ENCODE measurements at regions not wholly inside any gene's neighbourhood (a gene's known extent, or its start where the extent isn't known, plus 50 kb on each side); places are given as distances from the start of the nearest gene placed in this dataset.

DNA sequence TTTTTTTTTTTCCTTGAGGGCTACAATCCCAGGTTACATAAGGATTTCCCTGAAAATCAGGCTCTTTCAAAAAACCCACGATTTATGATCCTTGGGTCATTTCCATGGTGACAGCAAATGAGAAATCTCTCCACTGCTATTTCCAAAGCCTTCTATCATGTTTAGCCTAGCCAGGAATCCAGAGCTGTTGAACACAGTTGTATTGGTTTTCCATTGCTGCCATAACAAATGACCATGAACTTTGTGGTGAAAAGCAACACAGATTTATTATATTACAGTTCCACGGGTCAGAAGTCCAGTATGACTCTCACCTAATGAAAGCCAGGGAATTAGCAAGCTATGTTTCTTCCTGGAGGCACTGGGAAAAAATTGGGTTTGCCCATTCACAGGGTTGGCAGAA is 106.6 kb downstream of the MAF start:
- no peak for DNase-seq

DNA sequence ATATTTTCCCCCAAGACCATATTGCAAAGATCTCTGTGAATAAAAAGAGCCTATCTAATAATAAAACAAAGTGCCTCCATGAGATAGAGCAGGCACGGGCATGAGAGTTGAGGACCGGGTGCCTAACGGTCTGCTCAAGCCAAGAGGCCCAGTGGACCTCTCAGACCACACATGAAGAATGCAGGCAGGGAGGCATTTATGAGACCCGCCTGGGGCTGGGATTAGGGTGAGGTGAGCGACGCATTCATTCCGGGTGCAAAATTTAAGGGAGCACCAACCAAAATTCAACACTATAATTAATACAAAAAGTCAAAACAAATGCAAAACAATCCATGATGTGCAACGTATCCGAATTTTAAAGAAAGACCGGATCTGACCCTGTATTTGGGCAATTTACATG is 108.5 kb downstream of the MAF start:
- DNase-seq = no peak

DNA sequence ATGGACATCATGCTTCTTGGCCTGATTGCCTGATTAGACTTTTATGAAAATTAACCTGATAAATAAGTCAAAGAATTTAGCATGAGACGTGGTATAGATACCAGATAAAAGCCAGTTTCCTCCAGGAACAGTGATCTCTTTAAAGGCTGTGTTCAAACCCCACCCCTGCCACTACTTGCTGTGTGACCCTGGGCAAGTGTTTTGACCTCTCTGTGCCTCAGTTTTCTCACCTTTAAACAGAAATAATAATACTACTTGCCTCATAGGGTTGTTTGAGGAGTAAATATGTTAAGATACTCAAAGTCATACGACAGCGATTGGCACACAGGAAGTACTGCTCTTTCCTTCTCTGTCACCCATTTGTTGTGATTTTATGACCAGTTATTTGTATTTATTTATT is 115.5 kb downstream of the MAF start:
- DNase-seq = no peak

DNA sequence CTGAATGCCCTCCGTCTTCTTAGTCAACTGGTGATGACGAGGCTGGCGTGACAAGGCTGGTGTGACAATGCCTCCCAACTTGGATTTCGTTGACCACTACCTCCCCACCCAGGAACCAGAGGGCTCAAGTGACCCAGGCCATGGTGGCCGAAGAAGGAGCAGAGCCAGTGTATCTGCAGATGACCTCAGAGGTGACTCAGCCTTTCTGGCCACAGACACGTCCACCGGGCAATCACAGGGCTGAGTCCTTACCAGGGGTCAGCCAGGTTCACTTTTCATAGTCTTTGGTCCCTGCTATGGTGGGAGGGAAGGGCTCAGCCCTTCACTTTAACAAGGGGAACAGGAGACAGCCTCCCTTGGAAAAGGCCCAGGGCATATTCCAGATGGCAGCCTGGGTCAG is 116.3 kb downstream of the MAF start:
- DNase-seq = no peak

DNA sequence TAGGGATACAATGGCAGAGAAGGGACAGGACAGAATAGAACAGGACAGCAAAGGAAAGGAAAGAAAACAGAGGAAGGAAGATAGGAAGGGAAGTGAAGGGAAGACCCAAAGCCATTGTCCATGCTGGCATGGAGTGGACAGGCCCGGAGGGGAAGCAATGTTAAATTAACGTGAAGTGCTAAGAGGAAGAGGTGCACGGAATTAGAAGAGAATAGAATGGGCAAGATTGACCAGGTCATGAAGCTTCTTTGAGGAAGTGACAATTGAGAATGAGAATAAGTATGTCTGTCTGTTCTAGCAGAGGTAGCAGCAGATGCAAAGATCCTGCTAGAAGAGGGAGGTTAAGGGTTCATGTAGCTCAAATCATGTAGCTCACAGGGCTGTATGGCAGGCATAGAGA is 117.2 kb downstream of the MAF start:
- no peak for DNase-seq

DNA sequence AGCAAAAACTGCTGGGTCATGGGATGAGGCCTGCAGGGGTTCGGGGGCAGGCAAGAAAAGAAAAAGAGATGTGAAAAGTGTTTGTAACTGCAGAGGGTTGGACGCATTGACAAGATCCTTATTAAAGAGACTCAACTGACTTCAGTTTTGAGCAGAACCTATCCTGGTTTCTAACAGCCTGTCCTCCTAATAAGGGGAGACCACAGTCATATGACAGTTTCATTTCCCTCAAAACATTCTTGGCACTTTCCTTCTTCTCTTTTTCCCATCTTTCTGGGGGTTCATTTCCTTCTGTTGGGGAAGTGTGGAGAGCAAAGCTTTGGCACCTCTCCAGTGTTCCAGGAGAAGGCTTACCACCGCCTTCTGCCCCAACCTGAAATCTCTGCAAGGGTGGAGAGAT is 118.5 kb downstream of the MAF start:
- no peak for DNase-seq

DNA sequence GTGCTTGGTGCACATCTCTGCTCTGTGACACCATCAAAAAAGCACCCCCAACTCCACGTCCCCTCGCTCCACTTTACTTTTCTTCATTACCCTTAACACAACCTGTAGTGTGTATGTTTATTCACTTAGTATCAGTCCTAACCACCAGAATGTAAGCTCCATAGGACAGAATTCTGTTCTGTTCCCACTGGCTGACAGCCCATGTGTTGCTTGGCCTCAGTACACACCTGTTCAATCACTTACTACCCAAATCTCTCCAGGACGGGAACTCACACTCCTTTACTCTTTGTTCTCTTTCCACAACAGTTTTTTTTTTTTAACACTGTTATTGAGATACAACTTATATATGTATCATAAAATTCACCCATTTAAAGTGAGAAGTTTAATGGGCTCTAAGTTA is 119.6 kb downstream of the MAF start:
- no peak for DNase-seq

DNA sequence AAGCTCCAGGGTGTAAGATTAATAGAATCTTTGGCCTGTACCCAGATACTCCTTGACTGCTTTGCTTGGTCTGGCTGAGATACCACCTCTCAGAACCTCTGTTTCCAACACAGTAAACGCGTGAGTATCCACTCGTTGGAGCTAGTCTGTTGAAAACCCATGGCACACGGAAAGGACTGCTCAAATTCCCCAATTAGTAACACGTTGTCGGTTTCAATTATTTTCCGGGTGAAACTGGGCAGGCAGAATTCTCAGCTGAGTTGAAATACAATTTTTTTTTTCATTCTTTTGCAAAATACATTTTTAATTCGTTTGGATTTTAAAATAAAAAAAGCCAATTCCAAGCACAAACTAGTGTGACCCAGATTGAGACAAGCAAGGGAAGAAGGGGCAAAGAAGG is 120.5 kb downstream of the MAF start:
- DNase-seq = no peak

DNA sequence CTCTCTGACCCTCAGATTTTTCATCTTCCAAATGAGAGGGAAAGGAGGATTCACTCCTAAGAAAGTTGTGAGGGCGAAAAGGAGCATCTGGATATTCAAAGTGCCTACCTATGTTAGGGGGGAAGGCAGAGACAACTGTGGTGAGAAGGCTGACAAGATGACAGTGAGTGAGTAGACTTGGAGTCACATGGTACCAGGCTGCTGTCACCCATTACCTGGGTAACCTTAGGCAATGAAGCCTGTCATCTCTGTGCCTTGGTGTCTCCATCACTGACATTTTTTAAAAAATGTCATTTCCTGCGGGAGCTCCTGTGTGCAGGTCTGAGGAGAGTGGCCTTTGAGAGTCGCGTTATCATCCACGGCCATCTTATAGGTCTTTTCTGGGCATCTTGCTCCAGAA is 124.0 kb downstream of the MAF start:
- DNase-seq = no peak

DNA sequence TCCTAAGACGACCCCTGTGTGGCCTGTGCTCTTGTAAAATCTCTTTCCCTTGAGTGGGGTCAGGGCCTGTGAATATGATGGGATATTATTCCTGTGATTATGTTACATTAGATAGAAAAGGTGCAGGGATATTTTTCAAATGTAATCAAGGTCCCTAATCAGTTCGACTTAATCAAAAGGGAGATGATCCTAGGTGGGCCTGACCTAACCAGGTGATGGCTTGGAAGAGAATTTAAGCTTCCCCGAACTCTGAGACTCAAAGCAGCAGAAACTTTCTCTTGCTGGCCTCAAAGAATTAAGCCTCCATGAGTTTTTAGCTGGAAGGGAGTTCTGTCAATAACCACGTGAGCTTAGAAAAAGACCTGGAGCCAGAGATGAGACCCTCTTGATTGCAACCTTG is 124.7 kb downstream of the MAF start:
- no peak for DNase-seq

DNA sequence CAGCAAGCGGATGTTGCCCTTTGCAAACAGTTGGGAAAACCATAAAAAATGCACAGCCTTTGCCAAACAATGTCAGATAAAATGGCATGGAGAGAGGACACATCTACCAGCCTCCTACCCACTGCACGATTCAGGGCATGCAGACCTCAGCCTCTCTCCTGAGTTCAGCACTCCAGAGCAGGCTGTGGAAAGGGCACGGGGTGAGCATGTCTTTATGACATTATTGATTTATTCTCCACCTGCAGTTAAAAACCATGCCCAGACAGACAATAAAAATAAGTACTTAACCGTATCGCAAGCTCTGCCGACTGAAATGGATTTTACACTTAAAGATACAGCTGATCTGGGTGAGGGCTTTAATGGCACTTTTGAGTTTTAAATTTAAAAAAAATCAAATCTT is 127.1 kb downstream of the MAF start:
- no peak for DNase-seq

DNA sequence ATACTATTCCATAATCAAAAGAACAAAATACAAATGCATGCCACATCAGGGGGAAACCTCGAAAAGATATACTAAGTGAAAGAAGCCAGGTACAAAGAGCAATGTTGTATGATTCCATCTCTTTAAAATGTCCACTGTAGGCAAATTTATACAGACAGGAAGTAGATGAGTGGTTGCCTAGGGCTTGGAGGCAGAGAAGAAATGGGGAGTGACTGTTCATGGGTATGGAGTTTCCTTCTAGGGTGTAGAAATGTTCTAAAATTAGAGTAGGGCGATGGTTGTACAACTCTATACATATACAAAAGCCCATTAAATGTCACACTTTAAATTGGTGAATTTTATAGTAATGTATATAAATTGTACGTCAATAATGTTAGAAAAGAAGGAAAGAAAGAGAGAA is 128.1 kb downstream of the MAF start:
- no peak for DNase-seq

DNA sequence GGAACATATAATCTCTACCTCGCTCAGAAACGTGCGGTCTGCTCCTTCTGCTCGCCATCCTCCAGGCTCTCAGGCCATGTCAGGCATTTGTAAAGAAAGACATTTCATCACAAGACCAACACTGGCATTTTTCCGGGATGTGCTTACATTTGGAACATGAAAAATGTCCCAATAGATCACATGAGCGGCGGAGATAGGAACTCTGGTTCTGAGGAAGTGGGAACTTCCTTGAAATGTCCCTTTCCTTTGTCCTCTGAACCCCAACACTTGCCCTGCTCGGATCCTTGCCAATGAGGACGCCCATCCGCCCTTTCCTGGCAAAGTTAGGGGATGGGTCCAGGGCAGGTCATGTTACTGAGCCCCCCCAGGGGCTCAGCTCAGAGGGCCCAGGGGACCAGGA is 130.5 kb downstream of the MAF start:
- no peak for DNase-seq

DNA sequence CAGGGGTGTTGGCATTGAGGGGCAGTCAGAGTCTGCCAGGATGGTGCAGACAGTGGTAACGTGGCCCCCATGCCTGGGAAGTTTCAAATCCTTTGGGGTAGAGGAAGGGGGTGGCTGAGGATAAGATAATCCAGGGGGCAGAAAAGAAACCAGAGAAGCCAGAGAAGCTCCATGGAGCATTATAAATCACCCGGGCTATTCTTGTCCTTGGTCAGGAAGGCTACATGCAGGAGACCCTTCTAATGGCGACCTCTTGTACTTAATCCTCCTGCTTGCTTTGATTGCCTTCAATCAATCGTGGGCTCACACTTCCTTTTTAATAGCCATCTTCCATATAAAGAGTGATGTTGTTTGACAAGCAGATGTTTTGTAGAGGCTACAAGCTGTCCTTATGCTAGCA is 131.9 kb downstream of the MAF start:
- DNase-seq = no peak

DNA sequence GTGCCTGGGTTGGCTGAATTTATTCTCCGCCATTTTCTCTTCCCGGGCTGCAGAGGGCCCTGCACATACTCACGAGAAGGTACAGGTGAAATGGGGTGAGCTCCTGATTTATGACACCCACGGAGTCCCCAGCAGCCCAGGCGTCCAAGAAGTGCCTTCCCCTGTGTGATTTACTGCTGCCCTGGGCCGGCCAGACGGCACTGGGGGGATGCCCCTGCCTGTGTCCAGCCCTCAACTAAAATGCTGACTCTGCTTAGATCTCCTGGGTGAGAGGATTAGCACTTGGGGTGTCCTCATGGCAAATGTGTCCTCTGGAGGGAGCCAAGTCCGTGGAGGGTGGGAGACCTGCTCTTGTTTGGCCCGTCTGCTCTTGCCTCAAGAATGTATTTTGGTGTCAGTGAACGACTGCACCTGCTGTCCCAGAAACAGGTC is 132.4 kb downstream of the MAF start:
- DNase-seq = no peak

DNA sequence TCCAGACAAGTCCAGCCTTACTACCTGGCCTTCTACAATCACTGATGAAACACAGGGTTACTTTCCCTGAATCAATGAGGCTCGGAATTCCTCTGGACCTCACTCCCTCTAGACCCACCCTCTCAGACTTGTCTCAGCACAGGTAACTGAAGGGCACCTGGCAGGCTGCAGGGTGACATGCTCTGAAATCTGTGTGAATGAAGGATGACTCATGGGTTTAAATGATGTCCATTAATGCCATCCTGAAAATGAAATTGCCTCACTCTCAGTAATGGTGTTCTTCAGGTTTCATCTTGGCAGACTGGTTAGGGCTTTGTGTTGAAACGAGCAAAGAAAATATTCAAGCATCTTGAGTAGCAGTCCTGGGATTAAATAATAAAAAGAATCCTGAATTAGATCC is 134.4 kb downstream of the MAF start:
- peak; percentile 5 for DNase-seq

DNA sequence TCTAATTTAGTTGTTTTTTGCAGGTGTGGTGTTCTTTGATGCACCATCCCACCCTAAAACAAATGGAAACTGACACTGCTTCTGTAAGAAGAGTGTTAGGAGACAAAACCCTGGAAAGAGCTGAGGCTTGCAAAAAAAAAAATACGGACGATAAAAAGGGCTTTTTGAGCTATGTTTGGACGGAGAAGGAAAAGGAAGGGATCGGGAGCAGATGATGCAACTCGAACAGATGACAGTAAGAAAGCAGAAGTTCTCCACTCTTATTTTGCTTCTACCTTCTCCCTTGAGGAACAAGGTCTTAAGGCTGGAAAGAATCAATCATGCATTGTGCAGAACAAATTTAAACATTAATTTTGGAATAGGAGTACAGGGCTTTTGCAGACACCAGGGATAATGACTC is 136.7 kb downstream of the MAF start:
- no peak for DNase-seq

DNA sequence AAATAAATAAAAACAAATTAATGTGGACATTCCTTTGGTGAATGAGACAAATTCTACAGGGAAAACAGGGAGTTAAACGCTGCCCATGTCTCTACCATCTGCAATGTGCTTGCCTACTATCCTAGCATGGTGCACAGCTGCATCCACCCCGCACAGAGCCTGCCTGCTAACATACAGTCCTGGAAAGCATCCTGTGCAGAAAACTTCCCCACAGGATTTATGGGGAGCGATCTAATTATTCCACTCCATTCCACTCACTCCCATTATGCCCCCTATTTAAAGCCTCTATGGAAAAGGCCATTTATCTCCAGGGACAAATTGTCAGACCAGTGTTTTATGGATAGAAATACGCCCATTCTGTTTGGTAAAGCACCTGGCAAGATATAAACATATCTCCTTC is 144.5 kb downstream of the MAF start:
- DNase-seq = no peak

DNA sequence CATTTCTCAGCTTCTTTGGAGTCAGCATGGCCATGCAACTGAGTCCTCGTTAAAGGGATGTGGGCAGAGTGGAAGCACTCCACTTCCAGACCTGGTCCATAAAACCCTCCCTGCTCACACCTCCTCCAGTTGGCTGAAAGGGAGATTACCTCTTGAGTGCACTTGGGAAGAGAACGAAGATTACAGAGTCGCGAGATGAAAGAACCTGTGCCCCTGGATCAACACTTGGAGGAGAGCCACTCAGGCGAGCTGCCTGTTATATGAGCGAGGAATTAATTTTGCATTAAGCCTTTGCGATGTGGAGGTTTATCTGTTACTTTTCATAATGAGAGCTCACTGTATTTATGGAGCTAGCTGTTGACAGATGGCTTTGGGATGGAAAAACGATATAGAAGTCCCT is 147.9 kb downstream of the MAF start:
- no peak for DNase-seq

DNA sequence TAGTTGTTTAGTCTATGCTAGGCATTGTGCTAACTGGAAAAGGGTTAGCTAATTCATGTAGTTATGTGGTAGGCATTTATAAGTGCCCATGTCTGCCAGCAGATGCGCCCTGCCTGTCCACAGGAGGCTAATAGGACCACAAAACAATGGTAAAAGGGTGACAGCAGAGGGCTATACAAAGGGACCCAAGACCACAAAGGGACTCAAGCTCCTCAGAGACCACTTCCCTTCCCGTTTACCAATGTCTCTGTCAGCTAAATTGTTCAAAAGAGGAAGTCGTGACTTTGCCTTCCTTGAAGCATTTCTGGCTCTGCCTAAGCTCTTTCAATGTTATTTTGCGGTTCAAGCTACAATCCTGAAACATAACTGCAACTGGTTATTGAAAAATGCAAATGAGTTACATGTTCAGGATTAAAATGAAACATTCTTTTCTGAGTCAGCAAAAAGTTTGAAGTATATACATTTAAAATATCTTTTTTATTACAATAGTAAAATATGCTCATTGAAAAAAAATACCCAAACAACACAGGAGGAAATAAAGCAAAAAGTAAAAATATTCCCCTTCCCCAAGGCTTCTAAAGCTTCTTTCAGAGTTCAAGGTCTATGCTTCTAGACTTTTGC is 149.2 kb downstream of the MAF start:
- DNase-seq = no peak

DNA sequence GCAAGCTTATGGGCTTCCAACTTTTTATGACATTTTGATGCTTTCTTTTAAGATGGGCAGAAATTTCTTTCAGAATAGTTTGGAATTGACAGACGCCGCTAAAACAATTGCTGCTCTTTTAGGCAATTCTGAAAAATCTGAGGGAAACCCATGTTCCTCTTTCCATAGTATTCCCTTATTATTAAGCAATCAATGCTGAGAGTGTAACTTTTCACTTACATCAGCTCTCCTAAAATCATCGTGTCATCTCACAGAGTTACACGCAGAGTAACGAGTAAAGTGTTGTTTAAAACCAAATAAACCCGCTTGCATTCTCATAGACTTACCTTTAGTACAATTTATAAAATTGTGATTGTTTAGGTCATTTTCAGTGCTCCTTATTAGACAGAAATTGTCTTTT is 150.6 kb downstream of the MAF start:
- no peak for DNase-seq

DNA sequence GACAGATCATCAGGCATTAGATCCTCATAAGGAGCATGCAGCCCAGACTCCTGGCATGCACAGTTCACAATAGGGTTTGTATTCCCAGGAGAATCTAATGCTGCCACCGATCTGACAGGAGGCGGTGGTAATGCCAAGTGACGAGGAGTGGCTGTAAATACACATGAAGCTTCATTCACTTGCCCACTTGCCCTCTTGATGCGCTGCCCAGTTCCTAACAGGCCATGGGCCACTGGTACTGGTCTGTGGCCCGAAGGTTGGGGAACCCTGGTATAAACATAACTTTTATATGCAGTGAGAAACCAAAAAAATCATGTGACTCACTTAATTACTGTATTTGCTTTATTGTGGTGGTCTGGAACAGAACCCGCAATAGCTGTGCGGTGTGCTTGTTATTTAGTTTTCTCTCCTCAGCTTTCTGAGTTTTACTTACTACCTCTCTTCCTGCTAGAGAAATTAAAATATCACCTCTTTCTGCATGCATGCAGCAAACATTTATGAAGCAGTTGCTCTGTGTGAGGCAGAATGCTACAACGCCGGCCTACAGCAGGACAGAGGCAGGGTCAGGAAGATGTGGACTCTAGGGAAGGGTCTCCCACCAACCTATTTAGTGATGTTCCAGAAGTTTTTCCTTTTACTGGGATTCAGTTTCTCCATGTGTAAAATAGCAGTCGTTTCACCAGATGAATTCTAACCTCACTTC is 151.3 kb downstream of the MAF start:
- no peak for DNase-seq

DNA sequence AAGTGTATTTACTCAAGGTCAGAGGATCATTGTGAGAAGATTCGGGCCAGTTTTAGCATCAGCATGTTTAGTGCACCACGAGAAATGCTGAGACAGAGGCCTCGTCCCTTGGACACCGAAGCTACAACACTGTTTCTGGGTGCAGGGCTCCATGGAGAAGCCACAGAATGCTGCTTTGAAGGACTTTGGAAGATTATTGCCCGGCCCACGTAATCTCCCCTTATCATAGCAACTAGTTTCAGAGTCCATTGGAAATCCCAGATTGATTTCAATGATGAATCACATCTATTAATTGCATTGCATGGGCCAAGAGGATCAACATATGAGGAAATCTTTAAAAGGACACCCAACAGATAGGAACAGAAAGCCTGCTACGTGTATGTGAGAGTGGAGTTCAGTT is 156.0 kb downstream of the MAF start:
- DNase-seq = no peak

DNA sequence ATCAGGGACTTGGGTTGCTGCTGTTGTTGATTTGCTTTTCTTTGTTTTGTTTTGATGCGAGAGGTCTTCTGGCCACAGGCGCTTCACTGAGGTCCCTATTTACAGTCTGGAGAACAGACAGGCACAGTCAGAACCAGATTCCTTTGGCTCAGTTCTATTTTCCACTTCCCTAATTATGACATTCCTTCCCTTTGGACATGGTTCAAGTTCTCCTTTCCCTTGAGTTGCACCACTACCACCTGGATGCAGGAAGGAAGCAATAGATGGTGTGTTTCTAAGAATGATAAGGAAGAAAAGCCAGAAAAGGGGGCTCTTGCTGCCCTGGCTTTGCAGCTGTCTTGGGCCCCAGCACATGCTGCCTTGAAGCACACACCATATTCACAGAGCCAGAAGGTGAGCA is 160.6 kb downstream of the MAF start:
- no peak for DNase-seq

All from DMS53 (cell line).